Panc1 (cell line): ENCODE measurements at regions not wholly inside any gene's neighbourhood (a gene's known extent, or its start where the extent isn't known, plus 50 kb on each side); places are given as distances from the start of the nearest gene placed in this dataset.

Source experiments
- ATAC-seq: fragments of 200-7000 bp; cut with Tn5 transposase; 2 replicates; pipeline ENCODE4 v1.9.1; 2020; ENCODE audit warnings: mild to moderate bottlenecking, moderate library complexity
- BruUV-seq: library from RNA; stranded (reverse); fragments of 400-500 nt; replicated peaks from 2 replicates; lab custom pipeline; 2021; lab: Mats Ljungman, UMichigan
- CTCF ChIA-PET: fragments of 300-600 bp; sonication (Branson Sonifier 250); formaldehyde crosslinking; loops from one replicate; lab custom pipeline; 2022; ENCODE audit warnings: antibody characterized with exemption; lab: Charles Lee
- POLR2A ChIA-PET: fragments of 300-600 bp; sonication (Branson Sonifier 250); formaldehyde crosslinking; loops from one replicate; lab custom pipeline; 2022; ENCODE audit warnings: antibody characterized with exemption; lab: Charles Lee
- DNase-seq: peaks from one replicate; pipeline ENCODE4 v3.0.0-alpha.2; 2010; ENCODE audit warnings: low read depth, low spot score
- H3K27ac ChIP-seq: 2 replicates; pipeline ENCODE4 v1.5.1; 2011; ENCODE audit warnings: mild to moderate bottlenecking, low read length, inconsistent platforms
- H3K27me3 ChIP-seq: fragments of 200-500 bp; sonication (Bioruptor generic); 2 replicates; pipeline ENCODE4 v1.6.0; 2014; ENCODE audit warnings: low read length, inconsistent platforms; ENCODE audit not compliant: control insufficient read depth, insufficient read depth
- H3K36me3 ChIP-seq: fragments of 200-500 bp; sonication (Bioruptor generic); 2 replicates; pipeline ENCODE4 v1.5.1; 2014; ENCODE audit warnings: inconsistent platforms, mild to moderate bottlenecking, low read length, moderate library complexity; ENCODE audit not compliant: control insufficient read depth, insufficient read depth
- H3K4me1 ChIP-seq: 2 replicates; pipeline ENCODE4 v1.5.1; 2011; ENCODE audit warnings: inconsistent platforms, mild to moderate bottlenecking, low read length, moderate library complexity; ENCODE audit not compliant: control insufficient read depth, insufficient read depth
- H3K4me3 ChIP-seq, 2 experiments: 2 replicates each; pipeline ENCODE4 v1.5.1; 2011 to 2012; ENCODE audit warnings: low read depth in 2 of 2, low read length in 2 of 2, mild to moderate bottlenecking in 2 of 2, inconsistent platforms in 1 of 2, moderate library complexity in 1 of 2
- H3K9me3 ChIP-seq: fragments of 200-500 bp; sonication (Bioruptor generic); 2 replicates; pipeline ENCODE4 v1.5.1; 2014; ENCODE audit warnings: low read depth, mild to moderate bottlenecking, inconsistent platforms, low read length, moderate library complexity; ENCODE audit not compliant: control insufficient read depth, insufficient read depth
- CTCF ChIP-seq: fragments of 450-650 bp; IDR thresholded peaks from 2 replicates; pipeline ENCODE4 v1.5.1; 2017; ENCODE audit warnings: mild to moderate bottlenecking
- POLR2AphosphoS5 ChIP-seq: IDR thresholded peaks from 2 replicates; pipeline ENCODE4 v1.6.1; 2012; ENCODE audit warnings: mild to moderate bottlenecking, low read depth, low read length, moderate library complexity
- REST ChIP-seq, 2 experiments: IDR thresholded peaks; 2 replicates each; pipeline ENCODE4 v1.6.1; 2011 to 2012; ENCODE audit warnings: low read depth in 2 of 2, control low read depth in 1 of 2, low read length in 1 of 2, mild to moderate bottlenecking in 1 of 2, moderate library complexity in 1 of 2; ENCODE audit not compliant: insufficient read depth in 1 of 2
- SIN3A ChIP-seq: IDR thresholded peaks from 2 replicates; pipeline ENCODE4 v1.6.1; 2012; ENCODE audit warnings: low read depth, mild to moderate bottlenecking, low read length, moderate library complexity, borderline replicate concordance; ENCODE audit not compliant: insufficient read depth
- TCF7L2 ChIP-seq: IDR thresholded peaks from 2 replicates; pipeline ENCODE4 v1.6.1; 2011; ENCODE audit warnings: mild to moderate bottlenecking, low read depth, low read length, inconsistent platforms
- in situ Hi-C: cut with HindIII; loops from 2 replicates; pipeline ENCODE4 v1.10.0; 2016; ENCODE audit warnings: low sequenced_read_pairs, low pct_unique_long_range_greater_than_20kb
- intact Hi-C: fragments of 100-400 bp; cut with micrococcal nuclease; formaldehyde crosslinking; loops from one replicate; pipeline ENCODE4 v1.10.0; 2022; ENCODE audit not compliant: unreplicated experiment

GRCh38 chr1:29597861-29598260 is 361.5 kb downstream of the PTPRU start:
- no peak for ATAC-seq
- DNase-seq, result no peak
- Histone ChIP-seq H3K27me3 (no peaks in the 10 kb centered on the region), H3K9me3 (no peaks in the 10 kb centered on the region), H3K4me1 (no peaks in the 10 kb centered on the region), H3K27ac (no peak overlapping the region), H3K36me3 (no peaks in the 10 kb centered on the region), H3K4me3 (no peak overlapping the region)
- in situ Hi-C loops, result no loop called here
- intact Hi-C loops, result no loop called here
- ChIA-PET POLR2A (no interaction called here), CTCF (no interaction called here)
- BruUV-seq, result no TSS peak
- no peak for TF ChIP-seq POLR2AphosphoS5
- TF ChIP-seq REST (IDR thresholded peaks at IDR 0.05; ENCODE audit: insufficient read depth in 1 of 2, low read depth in 2 of 2, low read length in 1 of 2), result no peak

- TF ChIP-seq SIN3A, result no peak
- no peak for TF ChIP-seq TCF7L2
- no peak for TF ChIP-seq POLR2AphosphoS5
- no peak for TF ChIP-seq REST (IDR thresholded peaks at IDR 0.05; ENCODE audit: insufficient read depth in 1 of 2, low read depth in 2 of 2, low read length in 1 of 2)
- TF ChIP-seq CTCF, result no peak
- Histone ChIP-seq H3K27me3 (no peaks in the 10 kb centered on the region), H3K9me3 (no peaks in the 10 kb centered on the region), H3K36me3 (no peaks in the 10 kb centered on the region), H3K4me3 (no peak overlapping the region), H3K27ac (no peak overlapping the region), H3K4me1 (no peaks in the 10 kb centered on the region; the same call in 1 of the 2 replicates)
- intact Hi-C loops, result no loop called here
- BruUV-seq, result no TSS peak
- ATAC-seq, result peak; percentile 55; the same call in 1 of the 2 replicates
- DNase-seq, result no peak
- ChIA-PET POLR2A (no interaction called here), CTCF (no interaction called here)
- in situ Hi-C loops, result no loop called here
Observed at GRCh38 chr1:29593601-29594382, 357.5 kb downstream of the PTPRU start.
